ENCODE measurements at regions not wholly inside any gene's neighbourhood (a gene's known extent, or its start where the extent isn't known, plus 50 kb on each side); places are given as distances from the start of the nearest gene placed in this dataset.

DNA sequence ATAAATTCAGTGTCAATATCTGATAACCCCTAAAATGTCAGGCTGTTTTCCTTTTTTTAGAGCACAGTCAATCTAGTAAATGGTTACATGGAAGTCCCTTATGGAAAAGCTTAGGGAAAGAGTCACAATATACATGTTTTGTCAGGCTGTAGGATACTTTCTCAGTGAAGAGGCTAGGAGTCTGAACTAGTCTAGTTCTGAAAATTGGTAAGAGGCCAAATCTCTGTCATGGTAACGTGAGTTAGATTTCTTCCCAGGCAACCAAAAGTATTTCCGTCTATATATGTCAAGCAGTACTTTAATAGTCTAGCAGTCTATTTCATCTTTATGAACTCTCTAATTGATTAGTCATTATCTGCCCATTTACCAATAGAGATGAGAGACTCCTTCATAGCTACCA is 215.9 kb upstream of the LRRC3B start:
- Histone ChIP-seq H3K4me3 (ENCODE audit: low read depth, low read length) (no peak overlapping the region), H3K27ac (ENCODE audit: low read depth) (no peak overlapping the region), H3K4me1 (ENCODE audit: insufficient read depth) (no peaks in the 10 kb centered on the region), H3K36me3 (ENCODE audit: insufficient read depth) (no peaks in the 10 kb centered on the region)
- WGBS, result 56% methylated on average over 2 of the region's 2 CpGs
- no peak for DNase-seq (ENCODE audit: extremely low spot score)

DNA sequence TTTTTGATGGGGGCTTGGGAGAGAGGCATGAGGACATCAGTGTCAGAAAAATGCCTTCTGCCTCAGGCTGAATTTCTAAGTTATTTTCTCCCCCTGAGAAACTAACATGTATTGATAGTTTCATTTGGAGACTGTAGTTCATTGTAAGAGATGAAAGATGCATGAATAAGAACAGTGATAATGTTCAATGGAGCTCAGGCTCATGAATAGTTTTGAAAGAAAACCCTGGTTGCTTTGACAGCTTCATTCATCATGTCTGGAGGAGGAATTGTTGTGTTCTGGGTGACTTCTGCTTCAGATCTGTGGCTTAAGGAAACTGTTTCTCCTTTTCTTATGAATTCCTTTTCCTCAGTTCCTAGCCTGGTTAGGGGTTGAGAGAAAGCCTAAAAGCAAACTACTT is 204.0 kb upstream of the LRRC3B start:
- Histone ChIP-seq H3K27ac (ENCODE audit: low read depth) (no peak overlapping the region), H3K36me3 (ENCODE audit: insufficient read depth) (no peaks in the 10 kb centered on the region), H3K4me3 (ENCODE audit: low read depth, low read length) (no peak overlapping the region), H3K4me1 (ENCODE audit: insufficient read depth) (no peaks in the 10 kb centered on the region)
- no peak for DNase-seq (ENCODE audit: extremely low spot score)

DNA sequence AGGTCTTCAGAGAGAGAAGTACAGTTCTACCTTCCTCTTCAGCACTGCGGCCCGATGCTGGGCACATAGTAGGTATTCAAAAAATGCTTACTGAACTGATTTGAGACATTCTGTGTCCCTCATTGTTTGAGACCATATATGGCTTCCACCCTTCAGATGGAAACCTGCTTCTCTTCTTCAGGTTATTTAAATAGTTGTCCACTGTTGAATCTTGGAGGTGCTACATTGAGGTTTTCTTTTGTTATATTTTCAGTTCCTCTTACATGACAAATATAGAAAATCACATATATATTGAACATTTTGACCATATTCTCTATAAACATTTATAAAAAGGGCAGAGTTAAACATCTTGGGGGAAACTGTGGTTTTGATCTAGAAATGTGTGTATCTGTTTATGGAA is 200.2 kb upstream of the LRRC3B start:
- no peak for DNase-seq (ENCODE audit: extremely low spot score)
- no peaks in the 10 kb centered on the region for H3K4me1 ChIP-seq (ENCODE audit: insufficient read depth)
- H3K4me3 ChIP-seq (ENCODE audit: low read depth, low read length), result no peak overlapping the region
- WGBS, result 94% methylated on average over 2 of the region's 2 CpGs
- no peak overlapping the region for H3K27ac ChIP-seq (ENCODE audit: low read depth)
- no peaks in the 10 kb centered on the region for H3K36me3 ChIP-seq (ENCODE audit: insufficient read depth)

DNA sequence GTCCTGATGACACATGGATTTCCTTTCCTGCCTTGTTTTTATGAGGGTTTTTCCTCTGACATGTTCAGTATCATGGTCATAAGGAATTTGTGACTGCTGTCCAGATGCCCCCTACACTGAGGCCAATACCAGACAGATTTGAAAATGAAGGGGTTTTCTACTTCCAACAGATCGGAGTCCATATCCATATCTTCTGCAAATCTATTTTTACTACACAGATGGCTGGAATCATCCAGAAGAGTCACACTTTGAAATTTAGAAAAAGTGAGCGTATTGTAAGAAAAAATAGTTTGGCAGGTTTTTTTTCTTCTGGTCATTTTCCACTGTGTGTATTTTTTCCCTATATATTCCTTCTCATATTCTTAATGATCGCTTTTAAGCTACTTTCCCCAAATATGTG is 197.5 kb upstream of the LRRC3B start:
- Histone ChIP-seq H3K4me3 (ENCODE audit: low read depth, low read length) (no peak overlapping the region), H3K27ac (ENCODE audit: low read depth) (no peak overlapping the region), H3K4me1 (ENCODE audit: insufficient read depth) (no peaks in the 10 kb centered on the region), H3K36me3 (ENCODE audit: insufficient read depth) (no peaks in the 10 kb centered on the region)
- DNase-seq (ENCODE audit: extremely low spot score), result no peak
- WGBS, result 76% methylated on average over 3 of the region's 3 CpGs

DNA sequence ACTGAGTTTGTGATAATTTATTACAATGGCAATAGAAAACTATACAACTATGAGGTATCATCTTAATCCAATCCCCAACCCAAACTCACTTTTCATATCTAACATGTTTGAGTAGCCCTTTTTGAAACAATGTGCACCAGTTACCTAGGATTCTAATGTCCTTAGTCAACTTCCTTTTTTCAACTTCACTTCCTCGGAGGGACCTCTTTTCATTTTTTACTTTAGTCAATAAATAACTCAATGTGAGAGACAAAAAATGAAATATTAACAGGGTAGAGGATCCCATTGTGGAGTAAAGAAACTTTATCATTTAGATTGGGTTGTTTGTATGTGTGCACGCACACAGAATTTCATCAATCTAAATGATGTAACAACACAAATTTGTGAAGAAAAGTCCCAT is 193.6 kb upstream of the LRRC3B start:
- WGBS, result 81% methylated on average over 2 of the region's 2 CpGs
- Histone ChIP-seq H3K4me1 (ENCODE audit: insufficient read depth) (no peaks in the 10 kb centered on the region), H3K4me3 (ENCODE audit: low read depth, low read length) (no peak overlapping the region), H3K36me3 (ENCODE audit: insufficient read depth) (no peaks in the 10 kb centered on the region), H3K27ac (ENCODE audit: low read depth) (no peak overlapping the region)
- DNase-seq (ENCODE audit: extremely low spot score), result no peak

DNA sequence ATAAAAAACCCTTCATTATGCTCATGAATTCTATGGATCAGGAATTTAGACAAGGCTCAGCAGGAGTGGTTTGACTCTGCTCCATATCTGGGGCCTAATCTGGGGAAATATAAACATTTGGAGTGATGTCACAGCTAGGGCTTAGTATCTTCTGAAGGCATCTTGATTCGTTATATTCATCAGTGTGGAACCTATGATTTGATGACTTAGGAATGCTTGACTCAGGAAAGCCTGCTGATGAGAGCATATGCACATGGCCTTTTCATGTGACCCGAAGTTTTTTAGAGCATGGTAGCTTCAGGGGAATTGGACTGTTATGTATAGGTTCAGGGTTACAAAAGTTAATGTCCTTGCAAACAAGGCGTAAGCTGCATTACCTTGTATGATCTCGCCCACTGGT is 184.9 kb upstream of the LRRC3B start:
- WGBS, result 84% methylated on average over 4 of the region's 4 CpGs
- Histone ChIP-seq H3K4me3 (ENCODE audit: low read depth, low read length) (no peak overlapping the region), H3K27ac (ENCODE audit: low read depth) (no peak overlapping the region), H3K36me3 (ENCODE audit: insufficient read depth) (no peaks in the 10 kb centered on the region), H3K4me1 (ENCODE audit: insufficient read depth) (no peaks in the 10 kb centered on the region)
- no peak for DNase-seq (ENCODE audit: extremely low spot score)

DNA sequence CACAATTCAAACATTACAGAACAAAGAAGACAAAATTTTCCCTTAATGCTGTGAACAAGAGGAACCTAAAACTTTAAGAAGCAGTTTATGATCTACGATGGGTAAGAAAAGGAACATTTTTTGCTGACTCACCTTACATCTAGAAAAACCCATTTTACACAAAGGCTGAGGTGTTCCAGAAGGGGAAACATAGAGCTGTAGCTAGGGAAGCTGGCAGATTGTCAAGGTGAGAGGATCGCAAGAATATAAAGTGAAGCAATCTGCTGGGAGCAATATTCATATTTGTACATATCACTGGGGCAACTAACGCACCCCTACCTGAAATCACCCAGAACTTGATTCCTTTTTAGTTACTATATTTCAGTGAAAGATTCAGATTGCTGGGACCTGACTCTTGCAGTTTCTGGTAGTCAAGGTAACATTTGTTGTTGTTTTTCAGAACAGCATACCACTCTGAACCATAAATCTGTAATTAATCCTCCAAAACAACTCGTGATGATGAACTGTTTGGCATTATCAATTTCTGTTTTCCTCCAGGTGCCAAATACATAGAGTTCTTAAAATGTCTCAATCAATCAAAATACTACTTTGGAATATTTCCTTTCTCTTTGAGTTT is 184.1 kb upstream of the LRRC3B start:
- no peak overlapping the region for H3K4me3 ChIP-seq (ENCODE audit: low read depth, low read length)
- 74% methylated on average over 4 of the region's 4 CpGs for WGBS
- no peaks in the 10 kb centered on the region for H3K36me3 ChIP-seq (ENCODE audit: insufficient read depth)
- DNase-seq (ENCODE audit: extremely low spot score), result no peak
- H3K27ac ChIP-seq (ENCODE audit: low read depth), result no peak overlapping the region
- H3K4me1 ChIP-seq (ENCODE audit: insufficient read depth), result no peaks in the 10 kb centered on the region

DNA sequence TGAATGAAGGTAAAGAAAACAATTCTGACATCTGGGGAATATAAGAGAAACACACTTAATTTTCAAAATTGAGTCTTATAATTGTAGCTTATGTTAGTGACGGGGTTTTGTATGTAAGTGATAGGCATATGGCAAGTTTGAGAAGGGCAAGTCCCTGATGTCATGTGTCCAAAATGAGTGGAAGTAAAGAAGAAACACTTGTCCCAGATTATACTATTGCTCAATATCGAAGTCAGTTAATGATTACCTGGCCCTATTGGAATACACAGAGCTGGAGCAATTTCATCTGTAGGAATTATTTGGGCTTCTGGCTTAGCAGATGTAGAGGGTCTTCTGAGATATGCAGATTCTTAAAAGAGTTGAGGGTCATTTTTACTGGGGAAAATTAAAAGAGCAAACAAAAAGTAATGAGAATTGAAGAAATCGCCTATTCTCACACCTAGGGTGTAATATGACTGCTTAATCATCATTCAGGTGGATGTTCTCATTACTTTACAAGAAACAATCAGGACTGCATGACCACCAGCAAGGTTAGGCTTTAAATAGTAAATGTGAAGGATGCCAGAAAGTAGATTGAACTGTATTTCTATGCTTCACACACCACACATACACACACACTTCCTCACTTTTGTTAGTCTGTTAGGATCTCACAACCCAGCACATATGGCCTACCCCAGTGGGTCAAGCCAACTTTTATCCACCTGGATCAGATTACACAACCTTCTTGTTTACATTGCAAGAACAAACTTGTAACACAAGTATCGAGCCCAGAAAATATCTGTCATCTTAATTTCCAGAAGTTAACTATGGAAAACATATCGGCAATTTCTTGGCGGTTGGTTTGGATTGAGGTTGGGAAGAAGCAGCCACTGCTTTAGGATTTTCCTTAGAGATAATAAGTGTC is 183.3 kb upstream of the LRRC3B start:
- Histone ChIP-seq H3K27ac (ENCODE audit: low read depth) (no peak overlapping the region), H3K36me3 (ENCODE audit: insufficient read depth) (no peaks in the 10 kb centered on the region), H3K4me3 (ENCODE audit: low read depth, low read length) (no peak overlapping the region), H3K4me1 (ENCODE audit: insufficient read depth) (no peaks in the 10 kb centered on the region)
- DNase-seq (ENCODE audit: extremely low spot score), result no peak
- 81% methylated on average over 6 of the region's 6 CpGs for WGBS

DNA sequence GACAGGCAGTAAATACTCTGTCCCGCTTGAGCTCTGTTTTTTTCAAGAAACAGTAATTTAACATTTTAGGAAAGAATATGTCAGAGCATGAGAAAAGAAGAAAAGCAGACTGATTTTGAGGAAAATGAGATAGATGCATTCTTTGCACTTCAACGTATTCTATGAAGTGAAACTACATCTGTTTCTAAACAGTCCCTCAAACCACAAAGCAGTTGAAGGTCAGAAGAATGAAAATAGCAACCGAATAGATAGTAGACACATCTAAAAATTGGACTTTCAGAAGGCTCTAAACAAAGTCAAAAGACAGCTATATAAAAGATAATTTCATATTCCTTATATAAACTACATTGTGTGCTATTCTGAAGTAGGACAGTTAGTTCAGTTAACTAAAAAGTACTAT is 172.6 kb upstream of the LRRC3B start:
- H3K27ac ChIP-seq (ENCODE audit: low read depth), result no peak overlapping the region
- 21% methylated on average over 3 of the region's 3 CpGs for WGBS
- H3K4me3 ChIP-seq (ENCODE audit: low read depth, low read length), result no peak overlapping the region
- no peaks in the 10 kb centered on the region for H3K36me3 ChIP-seq (ENCODE audit: insufficient read depth)
- DNase-seq (ENCODE audit: extremely low spot score), result no peak
- H3K4me1 ChIP-seq (ENCODE audit: insufficient read depth), result no peaks in the 10 kb centered on the region

DNA sequence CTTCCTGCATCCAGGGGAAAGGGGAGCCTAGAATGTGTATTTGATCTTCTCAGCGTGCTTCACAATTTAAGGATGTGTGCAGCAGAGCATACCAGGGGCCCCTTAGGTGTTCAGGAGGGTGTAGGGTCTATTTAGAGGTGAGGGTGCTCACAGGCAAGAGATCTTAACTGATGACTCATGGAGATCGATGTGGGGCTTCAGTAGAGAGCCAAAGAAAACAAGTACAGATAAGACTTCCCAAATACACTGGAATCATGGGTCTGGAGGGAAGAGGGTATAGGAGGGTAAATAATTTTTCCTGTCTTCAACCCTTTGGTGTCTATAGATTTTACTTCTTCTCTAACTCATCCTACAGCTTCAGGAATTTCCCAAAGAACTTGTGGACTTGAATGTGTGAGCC is 170.2 kb upstream of the LRRC3B start:
- 72% methylated on average over 2 of the region's 2 CpGs for WGBS
- no peak for DNase-seq (ENCODE audit: extremely low spot score)
- H3K4me1 ChIP-seq (ENCODE audit: insufficient read depth), result no peaks in the 10 kb centered on the region

DNA sequence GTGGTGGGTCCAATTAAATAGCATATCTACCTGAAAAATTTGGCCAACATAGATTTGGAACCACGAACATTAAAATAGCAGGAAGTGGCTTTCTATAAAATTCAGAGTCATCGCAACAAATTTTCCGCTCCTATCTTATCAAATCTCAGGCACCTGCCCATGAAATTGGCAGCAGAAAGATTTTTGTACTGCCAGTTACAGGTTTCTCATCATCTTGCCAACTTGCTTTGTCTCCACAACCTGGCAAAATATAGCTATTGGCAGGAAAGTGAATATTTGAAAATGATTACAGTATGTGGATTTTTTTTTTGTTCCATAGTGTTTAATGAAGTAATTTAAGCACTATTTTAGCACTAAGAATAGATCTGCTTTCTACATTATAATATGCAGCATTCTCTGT is 161.6 kb upstream of the LRRC3B start:
- Histone ChIP-seq H3K4me1 (ENCODE audit: insufficient read depth) (no peaks in the 10 kb centered on the region), H3K27ac (ENCODE audit: low read depth) (no peak overlapping the region), H3K36me3 (ENCODE audit: insufficient read depth) (no peaks in the 10 kb centered on the region), H3K4me3 (ENCODE audit: low read depth, low read length) (no peak overlapping the region)
- DNase-seq (ENCODE audit: extremely low spot score), result no peak
- WGBS, result 72% methylated on average over 3 of the region's 3 CpGs

More for the DNA sequence above, 170.2 kb upstream of the LRRC3B start:
- H3K36me3 ChIP-seq (ENCODE audit: insufficient read depth), result no peaks in the 10 kb centered on the region
- H3K27ac ChIP-seq (ENCODE audit: low read depth), result no peak overlapping the region
- H3K4me3 ChIP-seq (ENCODE audit: low read depth, low read length), result no peak overlapping the region

DNA sequence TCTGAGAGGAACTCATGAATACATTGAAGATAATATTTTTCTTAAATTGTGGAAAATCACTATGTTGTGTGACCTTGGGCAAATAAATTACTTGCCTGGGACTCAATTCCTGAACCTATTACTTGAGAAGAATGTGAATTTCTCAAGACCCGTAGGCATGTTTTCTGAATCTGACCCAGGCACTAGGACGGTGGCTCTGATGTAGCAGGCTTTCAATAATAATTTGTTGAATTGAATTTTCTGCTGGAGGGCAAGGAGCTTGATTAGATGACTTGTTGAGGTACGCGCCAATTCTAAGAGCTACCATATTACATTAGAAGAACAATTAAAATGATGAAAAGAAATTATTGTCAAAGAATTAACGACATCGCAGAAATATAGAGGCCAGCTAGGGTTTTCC is 150.2 kb upstream of the LRRC3B start:
- no peaks in the 10 kb centered on the region for H3K36me3 ChIP-seq (ENCODE audit: insufficient read depth)
- DNase-seq (ENCODE audit: extremely low spot score), result no peak
- H3K4me1 ChIP-seq (ENCODE audit: insufficient read depth), result no peaks in the 10 kb centered on the region
- 95% methylated on average over 6 of the region's 6 CpGs for WGBS
- no peak overlapping the region for H3K27ac ChIP-seq (ENCODE audit: low read depth)
- no peak overlapping the region for H3K4me3 ChIP-seq (ENCODE audit: low read depth, low read length)

DNA sequence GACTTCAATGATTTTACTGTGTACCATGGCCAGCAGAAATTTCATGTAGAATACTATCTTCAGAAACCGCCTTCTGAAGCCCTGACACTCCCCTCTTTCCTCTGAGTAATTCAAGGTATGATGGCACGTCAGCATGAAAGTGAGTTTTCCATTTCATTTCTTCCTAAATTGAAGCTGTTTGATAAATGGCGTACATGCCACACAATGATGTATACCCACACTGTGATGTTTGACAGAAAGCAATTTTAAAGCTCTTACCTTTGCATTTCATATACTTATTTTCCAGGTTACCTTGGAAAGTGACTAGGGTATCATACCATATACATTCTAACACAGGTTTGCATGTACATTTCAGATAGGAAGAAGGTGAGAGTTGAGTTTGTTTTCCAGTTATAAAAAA is 147.9 kb upstream of the LRRC3B start:
- 95% methylated on average over 3 of the region's 3 CpGs for WGBS
- no peak overlapping the region for H3K4me3 ChIP-seq (ENCODE audit: low read depth, low read length)

DNA sequence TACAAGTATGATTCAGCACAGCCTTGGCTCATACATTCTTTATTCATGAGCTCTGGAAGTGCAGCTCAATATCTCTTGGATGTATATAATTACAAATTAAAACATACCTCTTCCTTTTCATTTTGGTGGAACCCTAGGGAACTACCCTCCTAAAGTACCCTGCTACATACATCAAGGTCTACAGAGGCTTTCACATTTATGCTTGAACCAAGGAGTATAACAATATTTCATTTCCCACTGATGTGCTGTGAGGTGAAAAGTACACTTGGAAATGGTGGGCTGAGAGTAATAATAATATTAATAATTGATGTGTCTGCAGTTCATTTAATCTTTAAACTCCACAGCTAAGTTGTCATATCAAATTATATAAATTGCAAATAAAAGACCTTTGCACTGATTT is 142.2 kb upstream of the LRRC3B start:
- Histone ChIP-seq H3K27ac (ENCODE audit: low read depth) (no peak overlapping the region), H3K4me3 (ENCODE audit: low read depth, low read length) (no peak overlapping the region), H3K36me3 (ENCODE audit: insufficient read depth) (no peaks in the 10 kb centered on the region), H3K4me1 (ENCODE audit: insufficient read depth) (no peaks in the 10 kb centered on the region)
- DNase-seq (ENCODE audit: extremely low spot score), result no peak

More for the DNA sequence above, 147.9 kb upstream of the LRRC3B start:
- DNase-seq (ENCODE audit: extremely low spot score), result no peak
- no peaks in the 10 kb centered on the region for H3K36me3 ChIP-seq (ENCODE audit: insufficient read depth)
- H3K27ac ChIP-seq (ENCODE audit: low read depth), result no peak overlapping the region
- no peaks in the 10 kb centered on the region for H3K4me1 ChIP-seq (ENCODE audit: insufficient read depth)
